ENCODE measurements at regions not wholly inside any gene's neighbourhood (a gene's known extent, or its start where the extent isn't known, plus 50 kb on each side); places are given as distances from the start of the nearest gene placed in this dataset.

DNA sequence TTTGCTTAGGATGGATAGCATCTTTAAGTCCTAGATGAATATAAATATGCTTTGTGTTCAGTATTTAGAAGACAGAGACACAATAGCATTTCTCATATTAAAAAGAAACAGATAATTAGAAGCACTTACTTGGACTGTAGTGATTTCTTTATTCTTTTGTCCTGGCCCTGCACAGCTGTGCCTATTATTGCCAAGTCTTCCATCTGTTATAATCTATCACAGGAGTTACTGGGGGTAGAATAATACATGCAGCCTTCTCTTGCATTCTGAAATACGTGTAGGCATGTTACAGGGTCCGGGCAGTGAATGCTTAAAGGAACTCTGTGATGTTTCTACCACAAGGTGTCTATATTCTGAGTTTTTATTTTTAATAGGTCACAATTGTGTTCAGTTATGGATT, 461.5 kb upstream of the COBL start:
- no peak for DNase-seq

DNA sequence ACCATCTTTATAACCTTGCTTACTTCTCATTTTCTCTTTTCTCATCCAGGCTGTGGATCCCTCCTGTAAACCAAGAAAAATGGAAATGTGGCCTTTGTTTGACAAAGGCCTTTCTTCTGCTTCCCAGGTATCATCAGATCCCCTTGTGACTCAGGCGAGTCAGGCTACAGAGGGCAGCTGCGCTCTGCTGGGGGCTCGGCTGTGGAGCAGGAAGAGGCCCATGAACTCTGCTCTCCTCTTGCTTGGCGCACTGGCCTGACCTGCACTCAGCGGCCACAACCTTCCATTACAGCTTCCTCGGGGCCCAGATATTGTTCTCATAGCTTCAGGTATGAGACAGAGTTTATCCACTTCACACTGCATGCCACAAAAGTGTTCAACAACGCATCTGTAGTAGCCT, 457.6 kb upstream of the COBL start:
- DNase-seq, result no peak

DNA sequence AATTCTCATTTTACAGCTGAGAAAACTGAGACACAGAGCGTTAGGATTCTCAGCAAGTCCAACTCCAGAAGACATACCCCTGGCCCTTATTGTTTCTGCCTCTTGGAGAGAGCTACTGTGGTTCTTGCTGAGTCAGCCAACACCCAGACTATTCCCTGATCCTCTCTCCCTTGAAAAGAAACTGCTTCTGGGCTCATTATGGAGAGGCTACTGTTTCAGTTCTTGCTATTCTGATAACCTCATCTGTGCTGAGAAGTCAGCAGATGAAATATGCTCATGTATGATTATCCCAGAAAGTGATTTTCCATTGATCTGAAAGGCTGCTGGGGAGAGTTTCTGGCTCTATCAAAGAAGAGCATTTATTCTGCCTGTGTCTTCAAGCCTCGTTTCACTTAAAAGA, 455.6 kb upstream of the COBL start:
- DNase-seq, result no peak

DNA sequence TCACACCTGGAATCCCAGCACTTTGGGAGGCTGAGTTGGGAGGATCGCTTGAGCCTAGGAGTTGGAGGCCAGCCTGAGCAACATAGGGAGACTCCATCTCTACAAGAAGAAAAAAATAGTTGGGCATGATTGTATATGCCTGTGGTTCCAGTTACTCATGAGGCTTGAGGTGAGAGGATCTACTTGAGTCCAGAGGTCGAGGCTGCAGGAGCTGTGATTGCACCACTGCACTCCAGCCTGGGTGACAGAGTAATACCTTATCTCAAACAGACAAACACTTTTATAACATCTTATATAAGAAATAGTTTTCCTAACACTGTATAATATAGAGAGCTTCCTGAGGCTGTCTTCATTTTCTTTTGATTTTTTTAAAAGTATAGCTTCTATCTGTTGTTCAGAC, 448.4 kb upstream of the COBL start:
- DNase-seq, result no peak

DNA sequence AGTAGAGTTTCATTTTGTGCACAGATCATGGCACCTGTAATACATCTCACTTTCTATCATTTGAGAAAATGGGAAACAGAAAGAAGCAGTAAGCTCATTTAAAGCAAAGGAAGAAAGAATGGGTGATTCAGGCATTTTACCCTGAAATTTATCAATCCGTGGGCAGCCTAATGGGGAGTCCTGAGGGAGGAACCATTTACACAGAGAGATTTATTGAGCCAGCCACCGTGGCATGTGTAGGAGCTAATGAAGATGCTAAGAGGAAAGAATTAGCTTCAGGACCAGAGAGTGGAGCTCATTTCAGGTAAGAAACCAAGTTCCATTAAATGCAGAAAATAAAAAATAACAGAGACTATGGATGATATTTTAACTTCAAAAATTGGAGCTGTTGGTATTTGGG, 443.4 kb upstream of the COBL start:
- DNase-seq, result no peak

DNA sequence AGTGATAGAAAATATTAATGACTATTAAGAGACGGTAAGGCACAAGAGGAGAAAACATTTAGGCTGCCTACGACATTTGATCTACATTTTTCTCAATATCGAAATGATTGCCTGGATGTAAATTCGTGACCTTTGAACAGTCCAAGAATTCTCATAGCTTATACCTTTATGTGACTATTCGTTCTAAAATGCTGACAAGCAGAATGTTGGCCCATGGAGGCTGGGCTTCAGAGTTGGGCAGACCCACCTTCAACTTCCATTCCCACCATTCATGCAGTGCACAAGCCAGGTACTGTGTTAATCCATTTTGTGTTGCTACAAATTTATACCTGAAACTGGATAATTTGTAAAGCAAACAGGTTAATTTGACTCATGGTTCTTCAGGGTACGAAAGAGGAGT, 441.4 kb upstream of the COBL start:
- no peak for DNase-seq

DNA sequence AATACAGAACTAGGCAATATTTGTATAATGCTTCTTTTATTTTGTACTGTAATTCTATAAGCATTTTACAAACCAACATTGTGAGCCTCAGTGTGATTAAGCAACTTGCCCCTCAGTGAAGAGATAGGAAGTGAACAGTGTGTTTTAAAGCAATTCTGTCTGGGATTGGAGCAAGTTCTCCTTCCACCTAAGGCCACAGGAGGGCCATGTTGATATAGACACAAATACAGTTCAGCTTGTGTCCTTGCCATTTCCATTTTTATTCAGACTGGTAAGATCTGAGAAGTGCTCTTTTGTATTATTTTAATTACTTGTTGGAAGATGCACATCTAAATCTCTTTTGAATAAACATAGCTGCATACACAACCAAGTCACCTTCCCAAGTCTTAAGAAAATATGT, 416.3 kb upstream of the COBL start:
- DNase-seq, result no peak

DNA sequence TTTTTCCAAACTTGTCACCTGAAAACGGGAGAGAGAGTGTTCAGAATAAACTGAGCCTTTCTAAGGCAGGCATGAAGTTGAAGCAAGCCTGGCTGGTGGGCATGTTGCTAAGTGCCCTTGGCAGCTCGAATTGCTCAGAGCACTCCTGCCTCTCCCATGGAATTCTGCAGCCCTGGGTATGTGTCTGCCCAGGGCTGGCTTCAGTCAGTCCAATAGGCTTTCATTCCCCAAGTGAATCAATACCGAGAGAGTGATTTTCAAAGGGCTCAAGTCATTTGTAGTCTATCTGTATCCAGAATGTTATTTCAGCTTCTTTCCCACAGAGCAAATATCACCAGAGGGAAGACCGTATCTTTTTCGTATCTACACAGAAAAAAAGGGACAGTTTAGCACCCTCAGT, 415.5 kb upstream of the COBL start:
- DNase-seq, result peak in 7 of 14 donors; percentile 8 to 38 (median 12)

DNA sequence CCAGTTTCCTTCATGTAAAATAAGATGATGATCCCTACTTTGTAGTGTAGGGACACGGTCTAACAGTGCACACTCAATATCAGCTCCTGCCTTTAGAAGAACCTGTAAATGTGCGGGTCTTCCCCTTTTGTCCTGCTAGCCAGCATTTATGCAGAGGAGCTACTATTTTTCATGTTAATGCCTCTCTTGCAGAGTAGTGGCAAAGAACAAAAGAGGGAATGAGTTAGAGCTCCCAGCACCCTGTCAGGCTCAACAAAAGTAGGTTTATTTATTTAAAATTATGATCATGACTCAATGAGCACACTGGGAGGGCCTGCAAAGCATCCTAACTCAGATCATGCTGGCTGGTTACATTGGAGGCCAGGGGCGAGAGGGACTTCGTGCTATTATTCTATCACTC, 414.5 kb upstream of the COBL start:
- DNase-seq, result no peak

DNA sequence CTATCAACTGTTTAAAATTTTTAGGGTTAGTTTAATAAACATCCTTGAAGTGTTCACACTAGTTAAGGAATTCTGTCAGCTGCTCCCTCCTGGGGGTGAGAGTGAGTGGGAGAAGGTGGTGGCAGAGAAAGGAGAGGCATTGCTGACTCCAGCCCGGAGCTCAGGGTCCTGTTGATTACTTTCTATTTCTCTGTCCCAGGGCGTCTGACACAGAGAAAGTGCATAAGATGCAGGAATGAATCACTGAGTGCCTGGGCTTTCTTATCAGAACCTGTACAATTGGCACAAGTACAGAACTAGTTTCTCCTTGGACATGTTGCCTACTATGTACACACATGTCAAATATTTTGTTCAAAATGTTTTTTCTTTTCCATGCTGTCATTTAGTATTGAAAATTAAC, 410.8 kb upstream of the COBL start:
- DNase-seq, result no peak

DNA sequence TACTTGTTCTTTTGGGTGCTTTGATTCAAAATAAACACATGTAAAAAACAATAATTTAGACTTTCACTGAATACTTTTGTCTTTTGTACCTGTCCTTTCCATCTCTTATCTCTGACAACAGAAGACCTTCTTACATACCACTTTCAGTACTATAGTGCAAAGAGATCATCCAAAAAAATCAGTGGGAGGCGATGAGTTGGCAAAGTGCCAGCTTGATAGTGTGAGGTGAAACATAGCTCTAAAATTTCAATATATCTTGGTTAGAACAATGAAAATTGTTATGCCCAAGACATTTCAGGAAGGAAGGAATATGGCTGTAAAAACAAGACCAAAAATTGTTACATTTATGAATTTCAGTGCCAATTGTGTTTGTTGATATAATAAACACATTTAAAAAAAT, 390.2 kb upstream of the COBL start:
- DNase-seq, result no peak

DNA sequence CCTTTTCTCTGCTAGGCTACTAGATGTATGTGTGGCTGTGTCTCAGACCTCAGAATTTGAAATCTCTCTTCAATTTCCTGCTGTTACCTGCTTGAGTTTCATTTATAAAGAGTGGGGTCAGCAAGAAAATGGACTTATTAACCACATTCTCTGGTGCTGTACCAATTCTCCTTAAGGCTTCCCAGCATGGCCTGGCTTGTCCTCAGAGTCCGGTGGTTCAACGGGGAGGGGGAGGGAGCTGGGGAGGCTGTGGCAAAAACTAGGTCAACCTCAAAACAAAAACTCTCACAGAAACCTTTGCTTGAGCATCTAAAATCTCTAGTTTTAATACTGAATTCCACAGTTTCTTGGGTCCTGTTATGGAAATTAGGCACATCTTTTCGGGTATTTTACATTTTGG, 389.1 kb upstream of the COBL start:
- peak in 5 of 14 donors; percentile 3 to 52 (median 6) for DNase-seq

DNA sequence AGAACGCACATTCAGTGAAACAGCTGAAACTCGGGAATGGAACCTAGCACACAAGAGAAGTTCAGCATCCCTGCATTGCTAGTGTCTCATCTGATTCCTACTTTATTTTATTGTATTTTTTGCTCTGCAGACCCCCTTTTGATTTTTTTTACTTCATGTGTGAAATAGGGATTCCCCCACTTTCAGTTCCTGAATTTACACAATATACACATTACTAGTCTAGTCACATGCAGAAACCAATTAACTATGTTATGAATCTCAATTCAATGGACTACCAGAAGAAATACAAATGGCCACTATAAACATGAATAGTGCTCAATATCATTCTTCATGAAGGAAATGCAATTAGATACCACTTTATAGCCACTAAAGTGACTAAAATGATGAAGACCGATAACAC, 386.1 kb upstream of the COBL start:
- no peak for DNase-seq

DNA sequence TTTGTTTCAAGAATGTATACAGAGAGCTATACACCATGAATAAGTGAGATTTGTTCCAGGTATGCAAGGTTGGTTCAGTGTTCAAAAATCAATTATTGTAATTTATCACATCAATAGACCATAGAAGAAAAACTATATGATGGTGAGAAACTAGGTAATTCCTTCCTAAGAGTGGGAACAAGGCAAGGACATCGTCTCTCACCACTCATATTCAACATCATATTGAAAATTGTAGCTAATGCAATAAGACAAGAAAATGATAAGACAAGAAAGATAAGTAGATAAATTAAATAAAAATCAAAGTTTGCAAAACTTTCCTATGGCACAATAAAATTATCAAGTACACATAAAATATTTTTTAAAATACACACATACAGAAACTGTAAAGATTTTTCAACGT, 385.3 kb upstream of the COBL start:
- DNase-seq, result no peak

DNA sequence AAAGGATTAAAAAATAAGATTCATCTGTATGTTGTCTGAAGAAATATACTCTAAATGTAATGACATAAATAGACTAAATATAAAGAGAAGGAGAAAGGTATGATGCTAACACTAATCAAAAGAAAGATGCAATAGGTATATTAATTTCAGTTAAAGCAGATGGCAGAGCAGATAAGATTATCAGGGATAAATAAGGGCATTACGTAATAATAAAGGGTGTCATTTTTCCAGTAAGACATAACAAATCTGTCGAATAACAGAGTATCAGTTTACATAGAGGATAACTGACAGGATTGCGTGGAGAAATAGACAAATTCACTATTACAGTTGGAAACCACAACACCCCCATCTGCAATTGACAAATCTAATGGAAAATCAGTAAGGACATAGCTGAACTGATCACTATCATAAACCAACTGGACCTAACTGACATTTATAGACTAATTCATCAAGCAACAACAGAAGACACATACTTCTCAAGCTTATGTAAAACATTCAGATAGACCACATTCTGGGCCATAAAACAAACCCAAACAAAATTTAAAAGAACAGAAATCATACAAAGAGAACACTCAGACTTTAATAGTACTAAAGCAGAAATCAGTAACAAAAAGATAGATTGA, 384.1 kb upstream of the COBL start:
- no peak for DNase-seq

DNA sequence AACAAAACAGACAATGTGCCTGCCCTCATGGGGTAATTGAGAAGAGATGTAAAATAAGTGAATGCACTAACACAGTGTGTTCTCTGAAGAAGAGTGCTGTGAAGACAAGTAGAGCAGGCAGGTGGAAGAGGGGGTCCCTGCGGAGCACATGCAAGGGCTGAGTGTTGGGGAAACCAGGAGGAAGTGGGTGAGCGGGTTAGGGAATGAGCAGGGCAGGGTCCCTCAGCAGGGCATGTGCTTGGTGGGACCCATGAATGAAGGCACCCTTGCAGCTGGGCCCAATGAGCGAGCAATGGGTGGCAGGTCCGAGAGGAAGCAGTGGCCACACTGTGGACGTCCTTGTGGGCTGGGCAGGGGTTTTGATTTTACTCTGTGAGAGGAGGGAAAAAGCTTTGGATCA, 376.6 kb upstream of the COBL start:
- DNase-seq, result no peak

DNA sequence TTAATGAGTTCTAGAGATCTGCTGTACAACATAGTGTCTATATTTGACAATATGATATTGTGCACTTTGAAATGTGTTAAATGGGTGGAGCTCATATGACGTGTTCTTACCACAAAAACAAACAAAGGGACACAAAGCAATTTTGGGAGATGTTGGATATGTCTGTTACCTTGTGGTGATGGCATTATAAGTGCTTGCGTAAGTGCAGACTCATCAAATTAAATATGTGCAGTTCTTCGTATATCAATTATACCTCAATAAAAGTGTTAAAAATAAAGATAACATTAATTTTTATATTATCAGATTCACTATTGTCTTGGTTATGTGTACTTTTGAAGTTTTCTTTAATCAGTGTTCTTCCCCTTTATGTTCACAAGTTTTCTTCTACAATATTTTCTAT, 372.9 kb upstream of the COBL start:
- no peak for DNase-seq

DNA sequence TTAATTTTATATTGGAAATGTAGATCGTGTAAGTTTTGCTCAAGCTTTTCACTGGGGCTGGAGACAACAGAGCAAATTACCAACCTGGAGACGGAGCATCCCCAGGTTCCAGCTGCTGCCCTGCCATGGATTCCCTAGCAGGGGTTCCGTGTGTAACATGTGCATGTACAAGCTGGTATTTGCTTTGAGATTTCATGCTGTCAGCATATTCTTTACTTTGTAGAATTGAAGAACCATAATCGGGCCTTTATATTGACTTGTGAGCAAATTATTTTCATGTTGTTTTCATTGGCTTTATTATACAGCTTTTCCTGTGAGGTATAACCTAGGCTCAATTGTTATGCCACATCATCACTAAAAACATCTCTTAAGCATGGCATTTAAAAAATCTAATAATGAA, 369.2 kb upstream of the COBL start:
- no peak for DNase-seq

DNA sequence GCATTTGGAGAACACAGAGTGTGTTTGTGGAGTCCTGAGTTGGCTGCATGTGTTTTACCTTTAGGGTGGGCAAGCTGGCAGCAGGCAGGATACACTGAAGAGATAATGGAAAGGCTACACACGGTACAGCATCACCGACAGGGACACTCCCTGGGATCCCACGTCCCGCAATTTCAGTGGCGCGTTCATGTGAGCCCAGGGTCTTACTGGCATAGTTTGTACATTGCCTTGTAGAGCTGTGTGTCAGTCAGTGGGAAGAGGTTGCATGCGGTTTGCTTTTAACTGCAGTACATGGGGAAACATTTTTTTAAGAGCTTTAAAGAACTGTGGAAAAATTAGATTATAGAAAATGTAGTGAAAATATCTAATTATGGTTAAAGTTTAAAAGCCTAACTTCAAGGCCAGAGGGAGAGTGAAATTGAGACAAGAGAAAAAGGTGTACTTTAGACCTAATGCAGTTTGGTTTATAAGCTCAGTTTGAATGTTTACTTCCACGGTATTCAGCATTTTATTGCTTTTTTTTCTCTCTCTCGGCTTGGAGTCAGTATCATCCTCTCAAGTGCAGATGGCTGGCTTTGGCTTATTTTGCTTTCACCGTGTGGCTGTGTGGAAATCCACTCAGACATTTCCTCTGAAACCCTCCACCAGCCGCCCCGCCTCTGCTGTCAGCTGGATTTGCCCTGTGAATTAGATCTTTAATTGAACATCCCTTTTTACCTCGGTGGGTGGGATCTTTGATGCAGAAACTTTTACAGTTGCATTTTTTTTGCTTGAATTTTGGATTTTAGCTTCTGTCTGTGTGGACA, 364.2 kb upstream of the COBL start:
- no peak for DNase-seq

DNA sequence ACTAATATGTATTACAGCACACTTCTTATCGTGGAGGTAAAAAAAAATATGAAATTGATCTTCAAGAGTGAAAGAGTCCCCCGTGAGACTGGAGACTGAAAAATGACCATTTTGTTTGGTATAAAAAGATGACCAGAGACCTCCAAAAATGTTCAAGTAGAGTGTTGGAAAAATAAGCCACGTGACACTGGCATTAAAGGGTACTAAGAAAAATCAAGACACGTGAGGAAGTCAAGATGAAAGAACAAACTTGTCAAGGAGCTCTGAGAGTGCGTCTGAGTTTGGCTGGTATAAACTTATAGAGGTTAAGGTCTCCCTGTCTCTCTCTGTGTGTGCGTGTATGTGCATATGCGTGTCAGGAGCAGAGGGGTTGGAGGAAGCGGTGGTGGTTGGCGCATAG, 362.7 kb upstream of the COBL start:
- DNase-seq, result no peak

DNA sequence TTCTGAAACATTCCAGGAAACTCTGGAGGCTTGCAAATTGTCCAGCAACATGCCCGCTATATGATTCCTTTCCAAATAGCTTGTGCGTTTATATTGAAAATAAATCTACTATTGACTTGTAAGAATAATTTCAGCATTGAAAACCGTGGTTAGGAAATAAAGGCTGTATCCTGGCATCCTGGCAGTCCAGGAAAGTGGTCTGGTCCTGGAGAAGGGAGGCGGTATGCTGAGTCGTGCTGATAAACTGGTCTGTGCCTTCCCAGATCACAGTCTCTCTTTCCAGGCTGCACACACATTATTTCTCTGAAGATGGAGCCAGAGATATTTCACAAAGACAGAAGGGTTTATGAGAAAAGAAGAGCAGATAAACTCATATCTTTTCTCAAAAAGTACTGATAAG, 350.1 kb upstream of the COBL start:
- DNase-seq, result no peak

DNA sequence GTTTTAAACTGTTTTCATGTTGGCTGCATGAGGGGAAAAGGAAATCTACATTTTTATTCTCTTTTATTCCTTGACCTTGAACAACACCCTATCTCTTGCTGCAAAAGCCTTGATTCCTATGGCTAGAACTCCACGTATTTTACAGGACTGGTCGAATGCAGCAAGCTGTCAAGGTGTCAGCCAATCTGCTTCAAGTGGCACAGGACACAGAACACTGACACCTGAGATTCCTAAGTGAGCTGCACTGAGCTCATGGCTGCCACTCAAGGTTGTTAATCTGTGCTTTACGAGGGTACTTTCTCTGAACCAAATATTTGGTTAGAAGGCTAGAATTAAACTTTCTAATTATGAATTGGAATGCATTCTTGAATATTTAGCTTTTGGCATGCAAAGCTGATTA, 349.7 kb upstream of the COBL start:
- no peak for DNase-seq

DNA sequence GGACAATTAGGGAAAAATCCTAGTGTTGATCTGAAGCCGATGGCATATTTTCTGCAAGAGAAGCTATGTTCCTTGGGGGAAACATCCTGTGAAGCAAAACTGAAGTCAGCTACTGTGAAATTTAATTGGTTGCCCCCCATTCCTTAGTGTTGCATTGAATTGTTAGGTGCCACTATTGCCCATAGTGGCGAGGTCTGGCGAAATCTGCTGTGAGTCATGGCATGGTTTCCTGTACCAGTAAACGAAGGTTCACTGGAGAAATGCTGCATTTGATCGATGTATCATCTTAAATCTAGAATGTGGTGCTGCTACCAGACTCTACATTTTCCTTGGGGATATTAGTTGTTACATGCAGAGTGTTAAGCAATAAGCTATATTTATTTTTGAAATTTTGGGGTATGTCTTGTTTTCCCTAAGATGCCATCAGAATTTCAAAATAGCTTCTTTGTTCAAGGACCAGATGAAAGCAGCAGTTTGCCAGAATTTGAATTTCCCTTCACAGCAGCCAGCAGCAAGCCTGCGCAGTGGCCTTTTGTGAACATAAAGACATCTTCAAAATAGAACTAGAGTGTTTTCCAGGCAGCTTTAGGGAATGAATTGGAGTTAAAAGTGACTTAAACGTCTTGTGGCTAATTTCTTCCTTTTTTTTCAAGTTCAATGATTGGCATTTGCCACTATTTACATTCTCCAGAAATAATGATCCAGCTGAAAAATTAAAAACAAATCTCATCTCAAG, 348.6 kb upstream of the COBL start:
- peak in 1 of 14 donors; percentile 15 for DNase-seq

DNA sequence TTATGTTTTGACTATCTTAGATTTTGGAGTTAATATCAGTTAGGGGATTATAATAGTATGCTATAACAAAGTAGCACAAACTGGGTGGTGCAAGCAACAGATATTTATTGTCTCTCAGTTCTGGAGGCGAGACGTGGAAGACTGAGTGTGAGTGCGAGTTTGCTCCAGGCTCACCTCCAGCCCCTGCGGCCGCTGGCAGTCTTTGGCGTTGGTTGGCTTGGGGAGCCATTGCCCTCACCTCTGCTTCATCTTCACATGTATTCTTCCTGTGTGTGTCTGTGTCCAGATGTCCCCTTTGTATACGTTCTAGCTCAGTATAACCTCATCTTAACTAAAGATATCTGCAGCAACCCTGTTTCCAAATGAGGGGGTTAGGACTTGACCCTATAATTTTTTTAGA, 343.9 kb upstream of the COBL start:
- DNase-seq, result no peak

All from C1 segment of cervical spinal cord (tissue), 14 donors.